NCI-H187 treated with DMSO at 0.1 percent for 48 hours (cell line): ENCODE measurements at regions not wholly inside any gene's neighbourhood (a gene's known extent, or its start where the extent isn't known, plus 50 kb on each side); places are given as distances from the start of the nearest gene placed in this dataset.
"Not testable (repeated sequence)": the region's sequence is repeated elsewhere in the genome, so short reads cannot be mapped to it uniquely, and the experiment has no call there.

Experiments
- DNase-seq: peaks from one replicate; lab custom pipeline; 2025; lab: John Stamatoyannopoulos, UW

- DNase-seq: no peak
Measured at GRCh38 chr2:182595650-182596049, 120.4 kb upstream of the DNAJC10 start.

GRCh38 chr2:182597570-182598295 is 118.3 kb upstream of the DNAJC10 start:
- DNase-seq: no peak

GRCh38 chr2:182598626-182599025 is 117.4 kb upstream of the DNAJC10 start:
- no peak for DNase-seq

- DNase-seq: no peak
Measured at GRCh38 chr2:182605166-182605565, 110.9 kb upstream of the DNAJC10 start.

- DNase-seq: no peak
Measured at GRCh38 chr2:182606728-182607681, 109.1 kb upstream of the DNAJC10 start.

GRCh38 chr2:182608181-182608845 is 107.7 kb upstream of the DNAJC10 start:
- DNase-seq: no peak

- not testable (repeated sequence) for DNase-seq
Measured at GRCh38 chr2:182609005-182609404, 107.1 kb upstream of the DNAJC10 start.

GRCh38 chr2:182610231-182610630 is 105.8 kb upstream of the DNAJC10 start:
- DNase-seq: no peak

GRCh38 chr2:182611009-182611408 is 105.0 kb upstream of the DNAJC10 start:
- DNase-seq: no peak

- DNase-seq: no peak
Measured at GRCh38 chr2:182615036-182615435, 101.0 kb upstream of the DNAJC10 start.

- no peak for DNase-seq
Measured at GRCh38 chr2:182616471-182617393, 99.3 kb upstream of the DNAJC10 start.

GRCh38 chr2:182618672-182619079 is 97.4 kb upstream of the DNAJC10 start:
- DNase-seq: no peak

- DNase-seq: no peak
Measured at GRCh38 chr2:182619276-182619675, 96.8 kb upstream of the DNAJC10 start.

GRCh38 chr2:182621191-182621590 is 94.9 kb upstream of the DNAJC10 start:
- DNase-seq: no peak

GRCh38 chr2:182621810-182622209 is 94.2 kb upstream of the DNAJC10 start:
- no peak for DNase-seq

GRCh38 chr2:182622231-182622630 is 93.8 kb upstream of the DNAJC10 start:
- no peak for DNase-seq

GRCh38 chr2:182625814-182626213 is 90.2 kb upstream of the DNAJC10 start:
- DNase-seq: peak; percentile 17

- no peak for DNase-seq
Measured at GRCh38 chr2:182628916-182629315, 87.1 kb upstream of the DNAJC10 start.

- DNase-seq: no peak
Measured at GRCh38 chr2:182630207-182630606, 85.8 kb upstream of the DNAJC10 start.

GRCh38 chr2:182631299-182631698 is 84.8 kb upstream of the DNAJC10 start:
- no peak for DNase-seq

GRCh38 chr2:182634386-182634785 is 81.7 kb upstream of the DNAJC10 start:
- no peak for DNase-seq
